Heart left ventricle (tissue), 16 donors: ENCODE measurements at regions not wholly inside any gene's neighbourhood (a gene's known extent, or its start where the extent isn't known, plus 50 kb on each side); places are given as distances from the start of the nearest gene placed in this dataset.

Source experiments
- ATAC-seq, 4 donors: fragments of 200-7000 bp; cut with Tn5 transposase; one replicate each; pipeline ENCODE4 v1.9.1; 2020 to 2022; ENCODE audit warnings: moderate library complexity in 4 of 4, mild to moderate bottlenecking in 3 of 4, moderate number of reproducible peaks in 1 of 4
- DNase-seq, 5 donors: peaks; one replicate each; pipeline ENCODE4 v3.0.0-alpha.2; 2020
- H3K27ac ChIP-seq, 12 donors: fragments of 200-600 bp; sonication (generic) in 4 of 12; one replicate each; pipeline versions ENCODE4 v1.5.0 to v1.8.0; 2016 to 2022; ENCODE audit warnings: mild to moderate bottlenecking in 2 of 12
- H3K27me3 ChIP-seq, 9 donors: fragments of 200-600 bp; sonication (generic) in 2 of 9; one replicate each; pipeline versions ENCODE4 v1.5.1 to v1.8.0; 2016 to 2022; ENCODE audit warnings: mild to moderate bottlenecking in 3 of 9
- H3K36me3 ChIP-seq, 9 donors: fragments of 200-600 bp; sonication (generic) in 2 of 9; one replicate each; pipeline versions ENCODE4 v1.5.0 to v1.8.0; 2018 to 2022; ENCODE audit warnings: mild to moderate bottlenecking in 2 of 9
- H3K4me1 ChIP-seq, 12 donors: fragments of 200-600 bp; sonication (generic) in 4 of 12; one replicate each; pipeline versions ENCODE4 v1.5.0 to v1.8.0; 2016 to 2022; ENCODE audit warnings: mild to moderate bottlenecking in 3 of 12
- H3K4me3 ChIP-seq, 12 donors: fragments of 200-600 bp; sonication (generic) in 4 of 12; one replicate each; pipeline versions ENCODE4 v1.5.0 to v1.8.0; 2017 to 2022; ENCODE audit warnings: mild to moderate bottlenecking in 9 of 12, moderate library complexity in 4 of 12
- H3K9me3 ChIP-seq, 12 donors: fragments of 200-600 bp; sonication (generic) in 4 of 12; one replicate each; pipeline versions ENCODE4 v1.5.0 to v1.8.0; 2016 to 2022; ENCODE audit warnings: mild to moderate bottlenecking in 1 of 12
- CTCF ChIP-seq, 12 donors: fragments of 200-600 bp; sonication (generic) in 4 of 12; IDR thresholded peaks; one replicate each; pipeline versions ENCODE4 v1.5.0 to v1.8.0; 2018 to 2022; ENCODE audit warnings: antibody characterized with exemption in 12 of 12, mild to moderate bottlenecking in 5 of 12
- POLR2A ChIP-seq, 2 donors: fragments of 450-650 bp; IDR thresholded peaks; one replicate each; pipeline ENCODE4 v1.6.1; 2017; ENCODE audit warnings: antibody characterized with exemption in 2 of 2, mild to moderate bottlenecking in 2 of 2, moderate library complexity in 2 of 2
- WGBS, 4 donors: extraction: QIAGEN DNeasy Blood & Tissue Kit in 2 of 4; methylation state at CpG; one replicate each; pipeline versions ENCODE4 v1.1.5 to v1.1.7; 2013 to 2018; 5-methylcytosine and 5-hydroxymethylcytosine counted together
- intact Hi-C, 10 donors: fragments of 100-400 bp; cut with DNase I; formaldehyde crosslinking; loops; one replicate each; pipeline versions ENCODE4 v1.11.1 to v1.14.2; 2022
- donor health status: ischemic (EF 13 %, LVEDD 7.1; RV severe dilation, severe dysfunction).
- donor health status: healthy with polysubstance abuse.
- donor health status: DM: no; HTN: yes; CAD: no.
- donor health status: DM: no; HTN: no; CAD: no.
- donor health status: ischemic (EF 25% LVEDD 6.9; RV normal size, moderate dysfunction).
- donor health status: ischemic (EF 25% LVEDD 5.7; RV mildly dilated, moderate dysfunction).
- donor health status: healthy.
- donor health status: DM: yes; HTN: yes; CAD: no.
- donor health status: ischemic (EF 35%, LVEDD 5.7; RV mildly dilated, moderate dysfunction).
- donor health status: nonischemic (EF 11% LVEDD 7.7; RV severe dilation, severe dysfunction).
- donor health status: DM: yes; HTN: yes; CAD: no.
- donor health status: PGD.
- donor health status: ischemic (EF 29% LVEDD 5.4; RV normal size, mild dysfunction).
- donor health status: nonischemic (EF 23%, LVEDD 6.1; RV moderate dilation, normal function).

- DNase-seq (no peak), ATAC-seq (no peak)
- intact Hi-C loops, result no loop called here
- Histone ChIP-seq H3K4me3 (no peak overlapping the region), H3K36me3 (peaks cover 0 to 27% (median 0%) of the 10 kb centered on the region in 9 donors), H3K27ac (peak overlapping the region in 2 of 12 donors; percentile 14 to 71), H3K27me3 (no peaks in the 10 kb centered on the region), H3K4me1 (peaks cover 2 to 99% (median 42%) of the 10 kb centered on the region in 12 donors), H3K9me3 (no peaks in the 10 kb centered on the region)
- 90 to 97% (median 93%) methylated on average over 8 of the region's 8 CpGs for WGBS, 4 donors
- TF ChIP-seq POLR2A (IDR thresholded peaks at IDR 0.05) (no peak), CTCF (IDR thresholded peaks at IDR 0.05) (no peak)
Measured at GRCh38 chr7:130925136-130925794, 191.3 kb upstream of the KLF14 start.

- Histone ChIP-seq H3K9me3 (no peaks in the 10 kb centered on the region), H3K27ac (peak overlapping the region in 2 of 12 donors; percentile 12 to 71)
- 85 to 92% (median 89%) methylated on average over 16 of the region's 16 CpGs for WGBS, 4 donors
Measured at GRCh38 chr7:130926001-130926691, 192.1 kb upstream of the KLF14 start.

GRCh38 chr7:130927062-130927461 lies 193.1 kb upstream of the KLF14 start:
- ATAC-seq, result no peak
- H3K27ac ChIP-seq, result peak overlapping the region in 1 of 12 donors; percentile 71
- intact Hi-C loops, result loop anchor here in 1 of 10 donors (2.0 kb wide), 1 partner anchor 14 kb away; no protein-coding TSS in a partner anchor
- no peak for DNase-seq
- 88 to 90% (median 90%) methylated on average over 5 of the region's 5 CpGs for WGBS, 4 donors
- H3K4me1 ChIP-seq, result peaks cover 2 to 99% (median 37%) of the 10 kb centered on the region in 12 donors
- peaks cover 0 to 12% (median 2%) of the 10 kb centered on the region in 9 donors for H3K36me3 ChIP-seq
- no peak for TF ChIP-seq POLR2A (IDR thresholded peaks at IDR 0.05)
- TF ChIP-seq CTCF (IDR thresholded peaks at IDR 0.05), result no peak
- no peak overlapping the region for H3K4me3 ChIP-seq
- H3K9me3 ChIP-seq, result no peaks in the 10 kb centered on the region
- no peaks in the 10 kb centered on the region for H3K27me3 ChIP-seq

More at GRCh38 chr7:130926001-130926691, 192.1 kb upstream of the KLF14 start:
- intact Hi-C loops, result loop anchor here in 1 of 10 donors (2.0 kb wide), 1 partner anchor 15 kb away; no protein-coding TSS in a partner anchor
- Histone ChIP-seq H3K36me3 (peaks cover 0 to 20% (median 0%) of the 10 kb centered on the region in 9 donors), H3K27me3 (no peaks in the 10 kb centered on the region), H3K4me3 (no peak overlapping the region), H3K4me1 (peaks cover 2 to 99% (median 41%) of the 10 kb centered on the region in 12 donors)
- no peak for TF ChIP-seq POLR2A (IDR thresholded peaks at IDR 0.05)
- no peak for TF ChIP-seq CTCF (IDR thresholded peaks at IDR 0.05)
- no peak for ATAC-seq
- no peak for DNase-seq

DNA sequence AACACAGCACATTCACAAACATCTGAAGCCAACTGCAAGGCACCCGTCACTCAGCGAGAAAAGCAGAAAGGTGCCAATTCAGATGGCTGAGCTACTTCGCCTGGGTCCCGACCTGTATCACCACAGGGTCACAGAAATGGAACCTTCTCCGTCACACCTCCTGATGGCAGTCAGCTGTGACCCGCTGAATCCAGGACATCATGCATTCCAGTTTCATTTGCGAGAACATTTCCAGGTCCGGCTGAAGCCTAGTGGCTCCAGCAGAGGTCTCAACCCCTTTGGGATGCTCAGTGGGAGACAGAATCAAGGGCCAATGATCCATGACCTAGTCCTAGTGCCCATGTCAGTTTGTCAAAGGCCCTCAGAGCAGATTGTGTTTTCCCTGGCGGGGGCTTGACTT lies 193.6 kb upstream of the KLF14 start:
- Histone ChIP-seq H3K36me3 (peaks cover 0 to 12% (median 2%) of the 10 kb centered on the region in 9 donors), H3K9me3 (no peaks in the 10 kb centered on the region), H3K4me1 (peaks cover 2 to 96% (median 32%) of the 10 kb centered on the region in 12 donors), H3K4me3 (no peak overlapping the region), H3K27me3 (no peaks in the 10 kb centered on the region), H3K27ac (no peak overlapping the region)
- no peak for TF ChIP-seq CTCF (IDR thresholded peaks at IDR 0.05)
- TF ChIP-seq POLR2A (IDR thresholded peaks at IDR 0.05), result no peak
- ATAC-seq (no peak), DNase-seq (no peak)
- 86 to 97% (median 93%) methylated on average over 9 of the region's 9 CpGs for WGBS, 4 donors
- intact Hi-C loops, result loop anchor here in 1 of 10 donors (2.0 kb wide), 1 partner anchor 13 kb away; no protein-coding TSS in a partner anchor
